SK-N-SH treated with all-trans-retinoic acid at 6 μM for 48 hours (cell line): ENCODE measurements at regions not wholly inside any gene's neighbourhood (a gene's known extent, or its start where the extent isn't known, plus 50 kb on each side); places are given as distances from the start of the nearest gene placed in this dataset.
A peak's percentile ranks its signal among the peaks of the same experiment; 100 is the strongest.

Source experiments
- ATAC-seq: fragments of 200-7000 bp; cut with Tn5 transposase; 3 replicates; pipeline ENCODE4 v1.9.1; 2020; ENCODE audit warnings: mild to moderate bottlenecking, moderate library complexity
- ARNTL ChIP-seq: fragments of 450-650 bp; formaldehyde crosslinking; IDR thresholded peaks from 2 replicates; pipeline ENCODE4 v1.5.0; 2020; ENCODE audit warnings: low read depth, mild to moderate bottlenecking, moderate library complexity, borderline replicate concordance
- BACH2 ChIP-seq: fragments of 250-450 bp; sonication (Bioruptor Pico); IDR thresholded peaks from 2 replicates; pipeline ENCODE4 v1.9.0; 2021; ENCODE audit warnings: mild to moderate bottlenecking, borderline replicate concordance
- ESRRG ChIP-seq: fragments of 250-450 bp; sonication (Bioruptor Pico); IDR thresholded peaks from 2 replicates; pipeline ENCODE4 v1.6.1; 2021; ENCODE audit warnings: mild to moderate bottlenecking
- ISL1 ChIP-seq: fragments of 250-450 bp; sonication (Bioruptor Pico); IDR thresholded peaks from 2 replicates; pipeline ENCODE4 v2.1.2; 2022; ENCODE audit warnings: mild to moderate bottlenecking, moderate library complexity
- OSR1 ChIP-seq: fragments of 250-450 bp; sonication (Bioruptor Pico); IDR thresholded peaks from 2 replicates; pipeline ENCODE4 v1.8.0; 2022; ENCODE audit warnings: moderate library complexity, mild to moderate bottlenecking, inconsistent platforms
- PATZ1 ChIP-seq: fragments of 250-450 bp; sonication (Bioruptor Pico); IDR thresholded peaks from 2 replicates; pipeline ENCODE4 v1.8.0; 2020; ENCODE audit warnings: mild to moderate bottlenecking, moderate library complexity, borderline replicate concordance
- PPARA ChIP-seq: fragments of 250-450 bp; sonication (Bioruptor Pico); IDR thresholded peaks from 2 replicates; pipeline ENCODE4 v1.5.0; 2020; ENCODE audit warnings: mild to moderate bottlenecking, borderline replicate concordance
- RARB ChIP-seq: fragments of 250-450 bp; sonication (Bioruptor Pico); IDR thresholded peaks from 2 replicates; pipeline ENCODE4 v1.8.0; 2021; ENCODE audit warnings: mild to moderate bottlenecking, moderate library complexity
- SNAI2 ChIP-seq: fragments of 250-450 bp; sonication (Bioruptor Pico); IDR thresholded peaks from 2 replicates; pipeline ENCODE4 v1.5.0; 2020; ENCODE audit warnings: mild to moderate bottlenecking, moderate library complexity
- TCF4 ChIP-seq: fragments of 250-450 bp; sonication (Bioruptor Pico); IDR thresholded peaks from 2 replicates; pipeline ENCODE4 v1.8.0; 2021; ENCODE audit warnings: mild to moderate bottlenecking, moderate library complexity, borderline replicate concordance
- TOX ChIP-seq: fragments of 250-450 bp; sonication (Bioruptor Pico); IDR thresholded peaks from 2 replicates; pipeline ENCODE4 v1.8.0; 2021; ENCODE audit warnings: mild to moderate bottlenecking, moderate library complexity, borderline replicate concordance
- TSHZ2 ChIP-seq: fragments of 250-450 bp; sonication (Bioruptor Pico); IDR thresholded peaks from 2 replicates; pipeline ENCODE4 v1.5.0; 2020; ENCODE audit warnings: mild to moderate bottlenecking, moderate library complexity
- ZC3H10 ChIP-seq: fragments of 250-450 bp; sonication (Bioruptor Pico); IDR thresholded peaks from 2 replicates; pipeline ENCODE4 v1.5.1; 2021; ENCODE audit warnings: mild to moderate bottlenecking, moderate library complexity
- ZFP3 ChIP-seq: fragments of 250-450 bp; sonication (Bioruptor Pico); IDR thresholded peaks from 2 replicates; pipeline ENCODE4 v1.5.0; 2020; ENCODE audit warnings: mild to moderate bottlenecking, moderate library complexity
- ZFP30 ChIP-seq: fragments of 450-650 bp; formaldehyde crosslinking; IDR thresholded peaks from 2 replicates; pipeline ENCODE4 v1.5.0; 2022; ENCODE audit warnings: mild to moderate bottlenecking, moderate library complexity
- ZNF565 ChIP-seq: fragments of 450-650 bp; formaldehyde crosslinking; conservative IDR thresholded peaks from 2 replicates; pipeline ENCODE4 v1.5.0; 2020; ENCODE audit warnings: low read depth, mild to moderate bottlenecking, moderate library complexity
- ZNF70 ChIP-seq: fragments of 450-650 bp; formaldehyde crosslinking; IDR thresholded peaks from 2 replicates; pipeline ENCODE4 v1.5.0; 2020; ENCODE audit warnings: mild to moderate bottlenecking, moderate library complexity
- ZNF8 ChIP-seq: fragments of 450-650 bp; formaldehyde crosslinking; IDR thresholded peaks from 2 replicates; pipeline ENCODE4 v1.5.0; 2020; ENCODE audit warnings: mild to moderate bottlenecking, moderate library complexity
- TF ChIP-seq, protein P1 (sequence below): fragments of 250-450 bp; sonication (Bioruptor Pico); IDR thresholded peaks from 2 replicates; pipeline ENCODE4 v1.5.1; 2020; ENCODE audit warnings: low read depth, mild to moderate bottlenecking, moderate library complexity
- TF ChIP-seq, protein P2 (sequence below): fragments of 250-450 bp; sonication (Bioruptor Pico); IDR thresholded peaks from 2 replicates; pipeline ENCODE4 v1.8.0; 2021; ENCODE audit warnings: low read depth, mild to moderate bottlenecking, moderate library complexity, borderline replicate concordance

GRCh38 chr6:9126878-9127560, 691.7 kb upstream of the SLC35B3 start:
- no peak for TF ChIP-seq TSHZ2 (CRISPR knock-in tag)
- TF ChIP-seq ZFP3 (CRISPR knock-in tag), result no peak
- TF ChIP-seq PPARA (CRISPR knock-in tag), result no peak
- no peak for TF ChIP-seq OSR1 (CRISPR knock-in tag)
- TF ChIP-seq ISL1 (CRISPR knock-in tag), result no peak
- TF ChIP-seq SNAI2 (CRISPR knock-in tag), result no peak
- 0 out of 2 replicates have a peak, but pooled peaks have one; percentile 61 for TF ChIP-seq ZC3H10 (CRISPR knock-in tag)
- no peak for TF ChIP-seq BACH2 (CRISPR knock-in tag)
- TF ChIP-seq ARNTL (CRISPR knock-in tag), result no peak
- TF ChIP-seq TOX (CRISPR knock-in tag), result peak; percentile 80; the same call in 1 of the 2 replicates
- no peak for TF ChIP-seq ZNF70 (CRISPR knock-in tag)
- peak; percentile 91 for ATAC-seq

GRCh38 chr6:9126034-9126433, 690.7 kb upstream of the SLC35B3 start:
- ATAC-seq, result peak; percentile 54

DNA sequence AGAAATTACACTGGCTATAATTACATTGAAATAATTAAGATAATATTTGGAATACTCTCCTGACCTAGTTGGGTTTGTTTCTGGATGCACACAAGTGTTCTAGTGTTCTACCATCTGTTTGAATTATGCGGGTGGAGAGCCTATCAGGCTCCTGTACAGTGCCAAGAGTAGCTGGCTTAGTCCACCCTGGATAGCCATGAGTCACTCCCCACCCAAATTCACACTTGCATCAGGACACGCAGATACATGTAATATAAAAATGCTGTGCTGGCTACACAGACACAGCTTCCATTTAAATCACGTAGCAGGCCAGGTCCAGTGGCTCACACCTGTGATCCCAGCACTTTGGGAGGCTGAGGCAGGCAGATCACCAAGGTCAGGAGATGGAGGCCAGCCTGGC, 686.2 kb upstream of the SLC35B3 start:
- TF ChIP-seq ARNTL (CRISPR knock-in tag) (no peak), ESRRG (no peak), ZNF565 (CRISPR knock-in tag) (no peak), SNAI2 (CRISPR knock-in tag) (no peak), ZFP3 (CRISPR knock-in tag) (no peak), ZNF70 (CRISPR knock-in tag) (no peak), ISL1 (CRISPR knock-in tag) (no peak), ZNF8 (no peak), PPARA (CRISPR knock-in tag) (no peak), BACH2 (CRISPR knock-in tag) (no peak), ZC3H10 (CRISPR knock-in tag) (no peak), TSHZ2 (CRISPR knock-in tag) (no peak), ZFP30 (no peak), TOX (CRISPR knock-in tag) (no peak), PATZ1 (CRISPR knock-in tag) (no peak), RARB (CRISPR knock-in tag) (no peak), TCF4 (CRISPR knock-in tag) (no peak)
- TF ChIP-seq, protein P1, sequence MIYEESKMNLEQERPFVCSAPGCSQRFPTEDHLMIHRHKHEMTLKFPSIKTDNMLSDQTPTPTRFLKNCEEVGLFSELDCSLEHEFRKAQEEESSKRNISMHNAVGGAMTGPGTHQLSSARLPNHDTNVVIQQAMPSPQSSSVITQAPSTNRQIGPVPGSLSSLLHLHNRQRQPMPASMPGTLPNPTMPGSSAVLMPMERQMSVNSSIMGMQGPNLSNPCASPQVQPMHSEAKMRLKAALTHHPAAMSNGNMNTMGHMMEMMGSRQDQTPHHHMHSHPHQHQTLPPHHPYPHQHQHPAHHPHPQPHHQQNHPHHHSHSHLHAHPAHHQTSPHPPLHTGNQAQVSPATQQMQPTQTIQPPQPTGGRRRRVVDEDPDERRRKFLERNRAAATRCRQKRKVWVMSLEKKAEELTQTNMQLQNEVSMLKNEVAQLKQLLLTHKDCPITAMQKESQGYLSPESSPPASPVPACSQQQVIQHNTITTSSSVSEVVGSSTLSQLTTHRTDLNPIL, result no peak
- TF ChIP-seq, protein P2, sequence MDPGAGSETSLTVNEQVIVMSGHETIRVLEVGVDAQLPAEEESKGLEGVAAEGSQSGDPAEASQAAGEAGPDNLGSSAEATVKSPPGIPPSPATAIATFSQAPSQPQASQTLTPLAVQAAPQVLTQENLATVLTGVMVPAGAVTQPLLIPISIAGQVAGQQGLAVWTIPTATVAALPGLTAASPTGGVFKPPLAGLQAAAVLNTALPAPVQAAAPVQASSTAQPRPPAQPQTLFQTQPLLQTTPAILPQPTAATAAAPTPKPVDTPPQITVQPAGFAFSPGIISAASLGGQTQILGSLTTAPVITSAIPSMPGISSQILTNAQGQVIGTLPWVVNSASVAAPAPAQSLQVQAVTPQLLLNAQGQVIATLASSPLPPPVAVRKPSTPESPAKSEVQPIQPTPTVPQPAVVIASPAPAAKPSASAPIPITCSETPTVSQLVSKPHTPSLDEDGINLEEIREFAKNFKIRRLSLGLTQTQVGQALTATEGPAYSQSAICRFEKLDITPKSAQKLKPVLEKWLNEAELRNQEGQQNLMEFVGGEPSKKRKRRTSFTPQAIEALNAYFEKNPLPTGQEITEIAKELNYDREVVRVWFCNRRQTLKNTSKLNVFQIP (CRISPR knock-in tag), result no peak
- no peak for ATAC-seq
